Stomach (tissue), 8 donors: ENCODE measurements at regions not wholly inside any gene's neighbourhood (a gene's known extent, or its start where the extent isn't known, plus 50 kb on each side); places are given as distances from the start of the nearest gene placed in this dataset.

Source experiments
- DNase-seq, 2 donors: peaks; one replicate each; pipeline versions ENCODE4 v3.0.0 to v3.0.0-alpha.2; 2013 to 2019
- H3K27ac ChIP-seq, 5 donors: fragments of 200-600 bp in 4 of 5; sonication (generic) in 4 of 5; one replicate each; pipeline ENCODE4 v1.5.1; 2013 to 2019; ENCODE audit warnings: mild to moderate bottlenecking in 1 of 5, moderate library complexity in 1 of 5
- H3K27me3 ChIP-seq, 3 donors: fragments of 200-600 bp; sonication (generic); one replicate each; pipeline ENCODE4 v1.5.1; 2017 to 2019; ENCODE audit warnings: mixed run types in 1 of 3
- H3K36me3 ChIP-seq, 4 donors: fragments of 200-600 bp; sonication (generic); 1 replicate in 3 of 4; 2 replicates in 1 of 4; pipeline ENCODE4 v1.5.1; 2016 to 2019
- H3K4me1 ChIP-seq, 4 donors: fragments of 200-600 bp; sonication (generic); one replicate each; pipeline ENCODE4 v1.5.1; 2016 to 2019
- H3K4me3 ChIP-seq, 4 donors: fragments of 200-600 bp; sonication (generic) in 3 of 4; one replicate each; pipeline ENCODE4 v1.5.1; 2016 to 2019; ENCODE audit warnings: mild to moderate bottlenecking in 1 of 4
- H3K9me3 ChIP-seq, 4 donors: fragments of 200-600 bp; sonication (generic); one replicate each; pipeline ENCODE4 v1.5.1; 2016 to 2019
- EP300 ChIP-seq: sonication (generic); formaldehyde crosslinking; IDR thresholded peaks from one replicate; pipeline ENCODE4 v1.6.1; 2017; ENCODE audit warnings: antibody characterized with exemption
- POLR2A ChIP-seq, 4 donors: fragments of 450-650 bp; IDR thresholded peaks; one replicate each; pipeline ENCODE4 v1.6.1; 2016; ENCODE audit warnings: antibody characterized with exemption in 4 of 4, control low read depth in 2 of 4, mild to moderate bottlenecking in 1 of 4, moderate library complexity in 1 of 4
- POLR2AphosphoS5 ChIP-seq, 3 donors: sonication (generic); formaldehyde crosslinking; IDR thresholded peaks; one replicate each; pipeline ENCODE4 v1.6.1; 2016; ENCODE audit warnings: antibody characterized with exemption in 3 of 3
- WGBS, 5 donors: extraction: QIAGEN DNeasy Blood & Tissue Kit in 3 of 5; methylation state at CpG; one replicate each; pipeline versions ENCODE4 v1.1.5 to v1.1.7; 2013 to 2018; 5-methylcytosine and 5-hydroxymethylcytosine counted together
- intact Hi-C: fragments of 100-400 bp; cut with DNase I; formaldehyde crosslinking; loops from one replicate; pipeline ENCODE4 v1.15.1; 2023; ENCODE audit warnings: low total_unique reads
- TF ChIP-seq, protein P1 (sequence below), 7 experiments: fragments of 450-650 bp in 4 of 7; fragments of 200-600 bp in 3 of 7; sonication (generic) in 3 of 7; IDR thresholded peaks; one replicate each; pipeline ENCODE4 v1.5.1; 2016 to 2019; ENCODE audit warnings: antibody characterized with exemption in 7 of 7, control low read depth in 2 of 7, mild to moderate bottlenecking in 1 of 7
- donor health status: healthy with polysubstance abuse.
- donor health status: Bipolar disorder and iron deficiency.
- donor health status: healthy.

DNA sequence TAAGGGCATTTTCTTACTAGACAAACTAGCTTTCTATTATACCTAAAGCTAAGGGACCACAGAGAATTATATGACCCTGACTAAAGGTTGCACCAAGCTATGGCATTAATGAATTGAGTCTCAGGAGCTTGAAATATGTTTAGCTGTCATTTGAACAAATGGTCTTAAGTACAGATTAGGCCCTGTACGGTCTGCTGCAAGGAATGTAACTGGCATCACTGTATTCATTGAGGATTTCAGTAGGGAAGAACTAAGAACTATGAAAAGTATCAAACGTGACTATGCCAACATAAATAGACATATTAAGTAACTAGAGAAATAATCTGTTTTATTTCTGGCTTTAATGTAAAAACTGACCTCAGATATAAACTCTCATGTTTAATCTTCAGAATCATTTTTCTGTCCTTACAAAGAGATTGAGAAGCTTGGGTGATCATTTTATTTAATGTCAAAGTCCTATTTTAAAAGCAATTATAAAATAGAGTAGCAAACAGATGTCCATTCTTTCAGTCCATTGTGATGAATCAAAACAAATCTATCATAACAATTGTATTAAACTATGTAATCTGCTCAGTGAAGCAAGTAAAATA is 845.9 kb downstream of the MAT2B start:
- H3K27ac ChIP-seq: no peak overlapping the region
- 48 to 63% (median 58%) methylated on average over 2 of the region's 2 CpGs for WGBS, 5 donors
- intact Hi-C loops: no loop called here
- no peaks in the 10 kb centered on the region for H3K27me3 ChIP-seq
- H3K4me3 ChIP-seq: no peak overlapping the region
- H3K9me3 ChIP-seq: no peaks in the 10 kb centered on the region
- no peak for DNase-seq
- peaks cover 0 to 4% (median 0%) of the 10 kb centered on the region in 4 donors for H3K4me1 ChIP-seq
- TF ChIP-seq, protein P1, sequence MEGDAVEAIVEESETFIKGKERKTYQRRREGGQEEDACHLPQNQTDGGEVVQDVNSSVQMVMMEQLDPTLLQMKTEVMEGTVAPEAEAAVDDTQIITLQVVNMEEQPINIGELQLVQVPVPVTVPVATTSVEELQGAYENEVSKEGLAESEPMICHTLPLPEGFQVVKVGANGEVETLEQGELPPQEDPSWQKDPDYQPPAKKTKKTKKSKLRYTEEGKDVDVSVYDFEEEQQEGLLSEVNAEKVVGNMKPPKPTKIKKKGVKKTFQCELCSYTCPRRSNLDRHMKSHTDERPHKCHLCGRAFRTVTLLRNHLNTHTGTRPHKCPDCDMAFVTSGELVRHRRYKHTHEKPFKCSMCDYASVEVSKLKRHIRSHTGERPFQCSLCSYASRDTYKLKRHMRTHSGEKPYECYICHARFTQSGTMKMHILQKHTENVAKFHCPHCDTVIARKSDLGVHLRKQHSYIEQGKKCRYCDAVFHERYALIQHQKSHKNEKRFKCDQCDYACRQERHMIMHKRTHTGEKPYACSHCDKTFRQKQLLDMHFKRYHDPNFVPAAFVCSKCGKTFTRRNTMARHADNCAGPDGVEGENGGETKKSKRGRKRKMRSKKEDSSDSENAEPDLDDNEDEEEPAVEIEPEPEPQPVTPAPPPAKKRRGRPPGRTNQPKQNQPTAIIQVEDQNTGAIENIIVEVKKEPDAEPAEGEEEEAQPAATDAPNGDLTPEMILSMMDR (IDR thresholded peaks at IDR 0.05): no peak
- TF ChIP-seq POLR2A (IDR thresholded peaks at IDR 0.05) (no peak), EP300 (no peak), POLR2AphosphoS5 (IDR thresholded peaks at IDR 0.05) (no peak)
- no peaks in the 10 kb centered on the region for H3K36me3 ChIP-seq

DNA sequence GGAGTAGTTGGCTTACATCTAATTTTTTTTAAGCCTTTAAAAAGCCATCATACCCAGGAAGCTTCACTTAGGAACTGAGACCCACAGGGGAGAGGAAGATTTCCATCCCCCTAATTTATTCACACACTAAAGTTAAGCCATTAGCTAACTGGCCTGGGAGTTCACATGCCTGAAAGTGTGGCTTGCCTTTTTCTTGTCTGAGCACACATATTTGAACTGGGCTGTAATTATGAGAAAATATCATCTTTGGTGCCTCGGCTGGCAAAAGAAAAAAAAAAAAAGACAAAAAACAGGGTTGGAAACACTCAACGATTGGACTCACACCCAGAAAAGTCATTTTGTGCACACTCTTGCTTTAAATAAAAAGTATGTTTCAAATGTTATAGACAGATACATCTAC is 847.3 kb downstream of the MAT2B start:
- DNase-seq: no peak
- Histone ChIP-seq H3K27me3 (no peaks in the 10 kb centered on the region), H3K36me3 (no peaks in the 10 kb centered on the region), H3K4me1 (peaks cover 0 to 4% (median 0%) of the 10 kb centered on the region in 4 donors), H3K4me3 (no peak overlapping the region), H3K9me3 (no peaks in the 10 kb centered on the region), H3K27ac (no peak overlapping the region)
- TF ChIP-seq, protein P1 (IDR thresholded peaks at IDR 0.05): no peak
- no peak for TF ChIP-seq POLR2A (IDR thresholded peaks at IDR 0.05)
- WGBS, 5 donors: 21 to 39% (median 29%) methylated on average over 2 of the region's 2 CpGs
- intact Hi-C loops: no loop called here

DNA sequence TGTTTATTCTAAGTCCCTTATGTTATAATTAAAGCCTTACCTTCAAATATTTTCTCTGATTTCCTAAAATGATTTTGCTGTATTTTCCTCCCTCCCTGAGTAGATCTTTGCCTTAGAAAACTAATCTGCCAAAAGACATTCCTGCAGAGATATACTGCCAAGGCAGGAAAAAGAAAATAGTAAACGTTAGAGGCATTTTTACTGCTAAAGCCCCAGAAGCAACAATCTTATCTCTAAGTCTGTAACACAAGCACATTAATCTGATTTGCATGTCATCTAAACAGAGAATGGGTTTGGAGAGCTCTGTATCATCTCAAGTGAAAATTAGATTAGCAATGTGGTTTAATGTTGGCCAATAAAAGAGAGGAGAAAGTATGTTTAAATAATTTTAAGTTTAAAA is 847.7 kb downstream of the MAT2B start:
- 5 to 15% (median 11%) methylated on average over 1 of the region's 1 CpG for WGBS, 5 donors
- no peak for TF ChIP-seq POLR2AphosphoS5 (IDR thresholded peaks at IDR 0.05)
- TF ChIP-seq POLR2A (IDR thresholded peaks at IDR 0.05): no peak
- TF ChIP-seq, protein P1 (IDR thresholded peaks at IDR 0.05): no peak
- no peak for TF ChIP-seq EP300
- intact Hi-C loops: no loop called here
- peak in 1 of 2 donors; percentile 11 for DNase-seq
- H3K4me3 ChIP-seq: no peak overlapping the region
- H3K27ac ChIP-seq: no peak overlapping the region
- H3K9me3 ChIP-seq: no peaks in the 10 kb centered on the region
- H3K4me1 ChIP-seq: peaks cover 0 to 4% (median 0%) of the 10 kb centered on the region in 4 donors
- no peaks in the 10 kb centered on the region for H3K27me3 ChIP-seq
- no peaks in the 10 kb centered on the region for H3K36me3 ChIP-seq

DNA sequence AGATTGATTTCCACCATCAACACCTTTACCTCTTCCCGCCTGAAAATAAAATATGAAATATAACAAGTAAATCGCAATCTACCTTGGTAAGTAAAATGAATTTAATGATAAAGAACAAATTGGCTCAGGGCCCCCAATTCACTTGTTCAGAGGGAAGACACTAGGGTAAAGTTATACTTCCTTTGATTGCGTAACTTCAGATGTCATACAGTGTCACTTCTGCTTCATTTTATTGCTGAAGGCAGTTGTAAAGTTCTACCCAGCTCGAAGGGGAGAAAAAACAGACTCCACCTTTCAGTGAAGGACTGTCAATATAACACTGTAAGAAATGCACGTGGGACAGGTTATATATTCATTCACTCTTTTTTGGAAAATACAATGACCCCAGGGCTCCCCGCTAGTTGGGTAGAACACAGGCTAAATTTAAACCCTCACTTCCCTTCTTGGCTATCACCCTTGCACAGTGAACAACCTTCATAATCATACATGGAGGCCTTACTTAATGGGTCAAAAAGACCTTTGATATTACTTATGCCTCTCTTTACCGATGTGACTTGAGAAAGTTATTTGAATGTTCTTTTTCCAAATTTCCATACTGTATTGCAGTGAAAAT is 848.8 kb downstream of the MAT2B start:
- no peak for DNase-seq
- H3K9me3 ChIP-seq: no peaks in the 10 kb centered on the region
- 79 to 85% (median 82%) methylated on average over 7 of the region's 7 CpGs for WGBS, 5 donors
- no peak overlapping the region for H3K27ac ChIP-seq
- no peak for TF ChIP-seq POLR2AphosphoS5 (IDR thresholded peaks at IDR 0.05)
- TF ChIP-seq POLR2A (IDR thresholded peaks at IDR 0.05): no peak
- TF ChIP-seq EP300: no peak
- TF ChIP-seq, protein P1 (IDR thresholded peaks at IDR 0.05): no peak
- intact Hi-C loops: no loop called here
- peaks cover 0 to 4% (median 0%) of the 10 kb centered on the region in 4 donors for H3K4me1 ChIP-seq
- H3K36me3 ChIP-seq: no peaks in the 10 kb centered on the region
- no peaks in the 10 kb centered on the region for H3K27me3 ChIP-seq
- H3K4me3 ChIP-seq: no peak overlapping the region
